Loucy (cell line): ENCODE measurements at regions not wholly inside any gene's neighbourhood (a gene's known extent, or its start where the extent isn't known, plus 50 kb on each side); places are given as distances from the start of the nearest gene placed in this dataset.

ENCODE experiments used
- CTCF ChIP-seq: fragments of 200-600 bp; sonication (generic); conservative IDR thresholded peaks from 2 replicates; pipeline ENCODE4 v1.5.1; 2014; ENCODE audit warnings: mild to moderate bottlenecking, antibody characterized with exemption, low read length
- EZH2phosphoT487 ChIP-seq: fragments of 200-600 bp; IDR thresholded peaks from 2 replicates; pipeline ENCODE4 v1.6.1; 2018; ENCODE audit warnings: antibody characterized with exemption, mild to moderate bottlenecking, moderate library complexity, borderline replicate concordance

GRCh38 chr5:125075567-125075966 lies 329.1 kb upstream of the ZNF608 start:
- TF ChIP-seq CTCF = no peak
- TF ChIP-seq EZH2phosphoT487 = no peak
